ENCODE measurements at regions not wholly inside any gene's neighbourhood (a gene's known extent, or its start where the extent isn't known, plus 50 kb on each side); places are given as distances from the start of the nearest gene placed in this dataset.
"Not testable (repeated sequence)": the region's sequence is repeated elsewhere in the genome, so short reads cannot be mapped to it uniquely, and the experiment has no call there.

DNA sequence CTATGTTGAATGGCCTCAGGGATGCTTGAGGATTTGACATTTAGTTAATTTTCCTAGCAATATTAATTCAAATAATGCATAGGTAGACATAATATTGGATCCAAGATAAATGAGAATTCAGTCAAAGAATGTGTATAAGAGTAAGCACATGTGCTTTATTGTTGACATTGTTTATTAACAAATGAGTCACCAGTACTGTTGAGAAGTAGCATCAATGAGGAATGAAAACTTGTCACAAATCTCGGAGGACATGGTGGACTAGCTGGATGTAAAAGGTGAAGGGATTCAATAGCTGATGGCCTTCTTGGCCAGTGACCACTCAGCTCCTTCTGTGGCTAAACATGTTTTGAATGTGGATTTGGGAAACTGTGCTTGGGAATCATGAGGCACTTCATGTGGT is 1137.0 kb downstream of the HACE1 start:
- no peak for DNase-seq

DNA sequence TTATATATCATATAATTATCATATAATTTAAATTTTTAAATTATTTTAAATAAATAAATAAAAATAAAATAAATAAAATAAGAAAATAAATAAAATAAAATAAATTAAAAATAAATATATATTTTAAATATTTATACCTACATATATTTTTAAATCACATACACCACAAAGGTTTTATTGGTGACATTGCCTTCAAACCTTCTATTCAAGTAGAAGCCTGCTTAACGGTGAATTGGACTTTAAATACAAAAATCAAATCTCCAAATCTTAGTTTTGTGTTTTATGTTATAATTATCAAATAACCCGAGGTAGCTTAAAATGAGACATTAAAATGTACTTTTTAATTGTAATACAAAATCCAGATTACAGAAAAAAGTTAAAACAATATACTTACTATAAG is 1137.8 kb downstream of the HACE1 start:
- DNase-seq = no peak

- no peak for DNase-seq
These were observed 1139.3 kb downstream of the HACE1 start for GRCh38 chr6:103720393-103720792.

DNA sequence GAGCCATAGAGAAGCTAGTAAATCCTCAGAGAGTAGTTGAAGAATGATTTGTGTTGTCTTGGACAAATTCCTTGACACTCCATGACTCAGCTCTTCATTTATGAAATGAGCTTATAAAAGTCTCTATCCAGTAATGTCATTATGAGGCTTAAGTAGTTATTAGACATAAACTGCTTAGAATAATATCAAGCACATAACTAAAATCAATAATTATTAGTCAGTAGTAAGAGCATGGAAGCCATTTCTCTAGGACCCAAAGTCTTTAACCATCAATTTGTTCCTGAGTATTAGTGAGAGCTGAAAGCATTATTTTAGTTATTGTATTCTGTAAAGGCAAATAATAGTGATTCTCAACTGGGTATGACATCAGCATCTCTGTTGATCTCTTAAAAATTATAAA is 1140.2 kb downstream of the HACE1 start:
- DNase-seq = no peak

GRCh38 chr6:103715269-103715668 is 1144.5 kb downstream of the HACE1 start:
- DNase-seq = no peak

DNA sequence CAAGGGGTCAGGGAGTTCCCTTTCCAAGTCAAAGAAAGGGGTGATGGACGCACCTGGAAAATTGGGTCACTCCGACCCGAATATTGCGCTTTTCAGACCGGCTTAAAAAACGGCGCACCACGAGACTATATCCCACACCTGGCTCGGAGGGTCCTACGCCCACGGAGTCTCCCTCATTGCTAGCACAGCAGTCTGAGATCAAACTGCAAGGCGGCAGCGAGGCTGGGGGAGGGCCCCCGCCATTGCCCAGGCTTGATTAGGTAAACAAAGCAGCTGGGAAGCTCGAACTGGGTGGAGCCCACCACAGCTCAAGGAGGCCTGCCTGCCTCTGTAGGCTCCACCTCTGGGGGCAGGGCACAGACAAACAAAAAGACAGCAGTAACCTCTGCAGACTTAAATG is 1150.5 kb downstream of the HACE1 start:
- DNase-seq = not testable (repeated sequence)

DNA sequence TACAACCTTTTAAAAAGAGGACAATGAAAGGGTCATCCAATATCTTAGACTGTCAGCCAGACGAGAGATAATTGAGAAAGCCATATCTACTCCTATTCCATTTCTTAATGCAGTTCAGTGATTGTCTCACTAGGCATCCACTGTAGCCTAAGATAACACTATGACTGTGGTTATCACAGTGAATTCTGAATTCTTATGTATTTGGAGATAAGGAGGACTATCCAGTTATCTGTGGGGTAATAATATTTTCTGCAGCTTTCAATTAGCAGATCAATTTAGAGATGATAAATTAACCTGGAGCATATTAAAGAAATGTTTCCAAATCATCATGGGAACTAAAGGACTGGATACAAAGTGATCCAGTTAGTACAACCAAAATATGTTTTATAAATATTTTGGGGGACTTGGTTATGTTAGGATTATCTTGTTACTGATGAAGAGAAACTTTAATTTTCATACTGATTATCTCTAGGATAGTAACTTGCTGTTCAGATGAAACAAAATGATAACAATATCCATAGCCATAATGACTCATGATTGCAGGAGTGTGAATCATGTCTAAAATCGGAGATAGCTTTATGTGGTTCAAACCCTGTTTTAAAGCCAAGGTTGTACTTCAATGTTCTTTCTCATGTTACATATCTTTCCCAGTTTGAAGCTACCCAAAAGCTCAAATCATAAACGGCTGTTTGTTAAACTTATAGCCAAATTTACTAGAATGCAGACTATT is 1152.0 kb downstream of the HACE1 start:
- no peak for DNase-seq

DNA sequence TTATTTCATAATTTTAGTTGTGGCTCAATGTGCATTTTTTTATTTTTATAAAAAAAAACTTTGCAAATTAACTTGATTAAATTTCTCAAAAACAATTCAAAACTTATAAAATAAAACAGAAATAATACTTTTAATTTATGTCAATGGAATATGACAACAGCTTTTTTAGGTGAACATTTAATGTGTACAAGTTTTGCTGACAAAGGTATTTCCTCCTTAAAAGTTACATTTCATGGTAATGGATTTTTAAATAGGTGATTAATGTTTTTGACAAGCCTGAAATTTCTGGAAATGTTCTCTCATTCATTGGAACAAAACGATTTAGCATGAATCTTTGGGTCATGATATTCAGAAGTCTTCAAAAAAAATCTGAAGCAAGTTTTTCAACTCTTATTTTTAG is 1160.0 kb downstream of the HACE1 start:
- no peak for DNase-seq

DNA sequence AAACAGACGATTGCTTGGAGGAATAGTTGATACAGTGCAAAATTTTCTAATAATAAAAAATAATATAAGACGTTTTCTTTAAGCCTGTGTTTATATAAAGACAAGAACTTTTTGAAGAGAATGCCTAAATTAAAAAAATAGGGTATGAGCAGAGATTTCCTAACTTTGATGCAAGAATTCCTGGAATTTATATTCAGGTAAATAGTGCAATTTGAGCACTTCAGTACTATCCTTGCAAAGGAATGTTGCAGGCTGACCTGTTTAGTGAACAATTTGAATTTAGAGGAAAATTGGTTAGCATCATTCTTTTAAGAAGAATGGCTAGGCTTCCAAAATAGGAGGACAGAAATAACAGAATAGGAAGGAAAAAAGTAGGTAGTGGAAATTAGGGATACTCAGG is 1172.3 kb downstream of the HACE1 start:
- DNase-seq = no peak

DNA sequence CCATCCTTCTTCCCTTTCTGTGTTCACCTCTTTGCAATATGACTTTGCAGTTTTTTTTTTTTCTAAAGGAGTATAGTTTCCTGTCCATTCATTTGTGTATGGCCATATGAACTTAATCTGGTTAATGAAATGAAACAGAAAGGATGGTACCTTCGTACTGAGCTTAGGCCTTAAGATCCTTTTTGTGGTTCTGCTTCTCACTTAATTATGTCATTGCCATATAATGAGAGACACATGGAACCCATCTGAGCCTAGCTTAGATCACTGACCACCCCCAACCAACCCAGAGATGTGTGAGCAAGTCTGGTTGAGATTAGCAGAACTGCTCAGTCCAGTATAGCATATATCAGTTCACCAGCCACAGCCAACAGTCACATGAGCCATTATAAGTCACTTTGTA is 1179.6 kb downstream of the HACE1 start:
- DNase-seq = no peak

- DNase-seq = no peak
These were observed 1182.4 kb downstream of the HACE1 start for GRCh38 chr6:103677290-103677689.

DNA sequence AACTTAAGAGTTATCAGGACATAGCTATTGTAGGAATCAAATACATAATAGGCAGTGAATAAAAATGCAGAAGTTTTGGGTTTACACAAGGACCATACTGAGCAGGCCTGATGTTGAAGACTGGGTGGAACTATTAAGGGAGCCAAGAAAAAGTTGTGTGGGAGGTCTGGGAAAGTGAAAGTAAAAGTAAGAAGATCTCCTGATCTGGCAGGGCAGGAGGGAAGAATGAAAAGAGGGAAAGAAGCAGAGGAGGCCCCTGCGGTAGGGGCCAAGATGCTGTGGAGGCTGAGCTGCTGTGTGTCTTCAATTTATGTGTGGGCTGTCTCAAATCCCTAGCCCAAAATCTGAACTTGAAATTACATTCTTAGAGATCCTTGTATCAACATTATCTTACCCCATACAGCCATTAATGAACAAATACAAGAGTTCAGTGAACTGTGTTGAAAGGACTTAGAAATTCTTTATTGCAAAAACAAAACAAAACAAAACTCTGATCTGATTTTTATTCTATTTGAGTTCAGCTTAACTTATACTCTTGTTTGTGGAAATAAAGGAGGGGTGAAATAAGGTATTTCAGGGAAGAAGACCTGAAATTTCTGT is 1183.8 kb downstream of the HACE1 start:
- DNase-seq = no peak

GRCh38 chr6:103674790-103675189 is 1184.9 kb downstream of the HACE1 start:
- no peak for DNase-seq

DNA sequence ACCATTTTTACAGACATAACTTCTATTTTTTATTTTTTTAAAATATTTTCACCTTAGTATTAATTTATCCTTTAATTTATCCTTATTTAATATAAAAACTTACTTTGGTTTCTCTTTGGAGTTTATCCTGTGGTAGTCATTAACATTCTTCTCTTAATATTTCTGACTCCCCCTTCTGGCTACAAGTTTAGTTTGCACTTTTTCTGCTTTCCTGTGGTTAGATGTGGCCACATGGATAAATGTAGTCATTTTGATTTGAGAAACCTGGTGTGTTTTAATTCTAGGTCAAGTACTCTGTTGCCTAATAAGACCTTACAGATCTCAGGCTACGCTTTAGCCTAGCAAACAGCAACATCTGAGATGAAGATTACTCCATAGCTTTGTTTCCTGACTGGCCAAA is 1187.5 kb downstream of the HACE1 start:
- DNase-seq = peak in 1 of 2 experiments; percentile 15

GRCh38 chr6:103629613-103630012 is 1230.1 kb downstream of the HACE1 start:
- no peak for DNase-seq

GRCh38 chr6:103617642-103618041 is 1242.1 kb downstream of the HACE1 start:
- DNase-seq = no peak

GRCh38 chr6:103587722-103588121 is 1272.0 kb downstream of the HACE1 start:
- no peak for DNase-seq

- DNase-seq = peak in 1 of 2 experiments; percentile 18
These were observed 1281.6 kb downstream of the HACE1 start for GRCh38 chr6:103578115-103578514.

DNA sequence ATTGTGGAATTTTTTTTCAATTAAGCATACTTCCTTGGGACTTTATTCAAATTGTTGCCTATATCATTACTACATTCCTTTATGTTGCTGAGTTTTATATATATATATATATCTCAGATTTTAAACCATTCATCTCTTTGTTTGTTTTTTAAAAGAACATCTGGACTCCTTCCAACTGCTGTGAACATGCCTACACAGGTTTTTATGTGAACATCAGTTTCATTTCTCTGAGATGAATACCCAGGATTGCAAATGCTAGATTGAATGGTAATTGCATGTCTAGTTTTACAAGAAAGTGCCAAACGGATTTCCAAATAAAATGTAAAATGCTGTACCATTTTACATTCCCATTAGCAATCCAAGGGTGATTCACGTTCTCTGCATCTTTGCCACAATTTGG is 1289.3 kb downstream of the HACE1 start:
- peak in 1 of 2 experiments; percentile 7 for DNase-seq

DNA sequence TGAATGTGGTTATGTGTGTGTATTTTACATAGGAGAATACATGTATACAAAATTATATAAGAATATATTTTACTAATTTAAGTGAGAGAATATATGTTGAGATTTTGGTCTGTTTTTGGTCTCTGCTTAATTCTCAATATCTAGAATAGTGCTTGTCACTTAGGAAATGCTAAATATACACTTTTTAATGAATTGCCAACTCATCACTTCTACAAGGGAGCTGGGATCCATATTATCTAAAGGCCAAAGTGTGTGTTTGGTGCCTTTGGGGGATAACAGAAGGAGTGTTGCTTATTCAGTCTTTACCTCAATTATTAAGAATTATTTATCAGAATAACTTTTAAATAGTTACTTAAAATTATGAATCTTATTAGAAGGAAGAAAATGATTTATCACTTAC is 1304.8 kb downstream of the HACE1 start:
- no peak for DNase-seq

- DNase-seq = no peak
These were observed 1321.3 kb downstream of the HACE1 start for GRCh38 chr6:103538381-103538780.

DNA sequence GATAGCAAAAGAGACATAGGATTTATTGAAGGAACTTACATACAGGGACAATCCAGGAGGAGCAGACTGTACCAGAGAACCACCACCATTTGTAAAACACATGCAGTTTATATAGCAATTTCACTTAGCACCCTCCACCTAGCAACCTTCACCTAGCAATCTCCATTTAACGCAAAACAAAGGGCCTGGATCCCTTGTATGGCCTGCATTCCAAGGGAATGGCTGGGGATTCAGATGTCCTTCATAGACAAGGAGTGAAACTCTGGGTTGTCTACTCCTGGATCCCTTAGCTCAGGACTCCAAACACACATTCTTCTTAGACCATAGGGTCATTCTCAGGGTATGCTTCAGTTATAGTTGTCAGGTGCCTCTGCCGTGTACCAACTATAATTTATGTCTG is 1324.9 kb downstream of the HACE1 start:
- DNase-seq = no peak

- no peak for DNase-seq
These were observed 1325.6 kb downstream of the HACE1 start for GRCh38 chr6:103534095-103534494.

GRCh38 chr6:103522045-103522444 is 1337.7 kb downstream of the HACE1 start:
- no peak for DNase-seq

DNA sequence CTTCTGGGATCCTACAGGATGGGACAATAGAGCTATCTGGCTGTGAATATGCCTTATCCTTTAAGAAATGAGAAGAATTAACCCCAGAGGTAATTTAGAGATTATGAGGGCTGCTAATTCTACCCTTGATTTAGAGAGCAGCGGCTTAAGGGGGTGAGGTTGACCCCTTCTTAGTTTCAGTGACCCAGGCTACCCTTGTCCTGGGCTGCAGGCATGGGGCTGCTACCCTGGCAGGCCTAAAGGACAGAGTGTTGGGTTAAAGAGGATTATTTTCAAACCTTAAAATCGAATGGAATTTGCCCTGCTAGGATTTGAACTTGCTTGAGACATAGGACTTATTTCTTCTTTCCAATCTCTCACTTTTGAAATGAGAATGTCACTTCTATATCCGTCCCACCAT is 1343.4 kb downstream of the HACE1 start:
- no peak for DNase-seq
